Neural progenitor cell (in vitro differentiated cells): ENCODE measurements at regions not wholly inside any gene's neighbourhood (a gene's known extent, or its start where the extent isn't known, plus 50 kb on each side); places are given as distances from the start of the nearest gene placed in this dataset.

Experiments
- DNase-seq: peaks from one replicate; pipeline ENCODE4 v3.0.0-alpha.2; 2016; ENCODE audit warnings: low spot score
- H2AFZ ChIP-seq: fragments of 200-600 bp; sonication (generic); replicated peaks from 2 replicates; pipeline ENCODE4 v1.6.1; 2016; ENCODE audit warnings: antibody characterized with exemption
- H3F3A ChIP-seq: fragments of 200-600 bp; sonication (generic); 2 replicates; pipeline ENCODE4 v1.6.1; 2016; ENCODE audit warnings: antibody characterized with exemption, low read depth
- H3K27ac ChIP-seq: fragments of 200-600 bp; sonication (generic); 2 replicates; pipeline ENCODE4 v1.5.1; 2016; ENCODE audit warnings: mild to moderate bottlenecking
- H3K27me3 ChIP-seq: fragments of 200-600 bp; sonication (generic); 2 replicates; pipeline ENCODE4 v1.6.1; 2016; ENCODE audit warnings: mild to moderate bottlenecking, moderate library complexity
- H3K36me3 ChIP-seq: fragments of 200-600 bp; sonication (generic); 2 replicates; pipeline ENCODE4 v1.5.1; 2016
- H3K4me1 ChIP-seq: fragments of 200-600 bp; sonication (generic); 2 replicates; pipeline ENCODE4 v1.6.1; 2016; ENCODE audit warnings: mixed run types
- H3K4me2 ChIP-seq: fragments of 200-600 bp; sonication (generic); 2 replicates; pipeline ENCODE4 v1.6.1; 2016
- H3K4me3 ChIP-seq: fragments of 200-600 bp; sonication (generic); 2 replicates; pipeline ENCODE4 v1.5.1; 2016
- H3K79me2 ChIP-seq: fragments of 200-600 bp; sonication (generic); 2 replicates; pipeline ENCODE4 v1.6.1; 2016; ENCODE audit warnings: low read depth
- H3K9ac ChIP-seq: fragments of 200-600 bp; sonication (generic); 2 replicates; pipeline ENCODE4 v1.6.1; 2016
- H3K9me3 ChIP-seq: fragments of 200-600 bp; sonication (generic); 2 replicates; pipeline ENCODE4 v1.5.1; 2016; ENCODE audit warnings: low read depth
- H4K20me1 ChIP-seq: fragments of 200-600 bp; sonication (generic); 2 replicates; pipeline ENCODE4 v1.6.1; 2016; ENCODE audit warnings: low read depth
- H3K27ac Mint-ChIP-seq: 3 replicates; pipeline ENCODE4 v1.8.0; 2021; ENCODE audit warnings: mixed read lengths
- H3K27me3 Mint-ChIP-seq: 2 replicates; pipeline ENCODE4 v1.8.0; 2022; ENCODE audit warnings: low read depth, mild to moderate bottlenecking, inconsistent platforms, moderate library complexity, mixed read lengths; ENCODE audit not compliant: insufficient read depth
- H3K36me3 Mint-ChIP-seq: 3 replicates; pipeline ENCODE4 v1.8.0; 2021; ENCODE audit warnings: mixed read lengths
- H3K4me1 Mint-ChIP-seq: 3 replicates; pipeline ENCODE4 v1.8.0; 2021; ENCODE audit warnings: mixed read lengths
- H3K4me3 Mint-ChIP-seq: 3 replicates; pipeline ENCODE4 v1.8.0; 2021; ENCODE audit warnings: mild to moderate bottlenecking, moderate library complexity, mixed read lengths
- H3K9me3 Mint-ChIP-seq: 3 replicates; pipeline ENCODE4 v1.8.0; 2020; ENCODE audit warnings: mixed read lengths
- CTCF ChIP-seq: fragments of 200-600 bp; sonication (generic); IDR thresholded peaks from 2 replicates; pipeline ENCODE4 v1.5.1; 2017; ENCODE audit warnings: antibody characterized with exemption, mild to moderate bottlenecking
- EZH2 ChIP-seq: fragments of 200-600 bp; sonication (generic); IDR thresholded peaks from 2 replicates; pipeline ENCODE4 v1.6.1; 2017; ENCODE audit warnings: antibody characterized with exemption, mild to moderate bottlenecking, moderate library complexity
- EZH2phosphoT487 ChIP-seq: fragments of 200-600 bp; sonication (generic); IDR thresholded peaks from 2 replicates; pipeline ENCODE4 v1.6.1; 2017; ENCODE audit warnings: antibody characterized with exemption

GRCh38 chr4:178414042-178414441, 971.8 kb upstream of the AGA start:
- no peak overlapping the region for H3K4me3 ChIP-seq
- no peak overlapping the region for H3K27ac ChIP-seq
- H3F3A ChIP-seq: no peaks in the 10 kb centered on the region
- Mint-ChIP-seq H3K4me1 (no peaks in the 10 kb centered on the region), H3K27me3 (no peaks in the 10 kb centered on the region), H3K9me3 (no peaks in the 10 kb centered on the region), H3K4me3 (no peak overlapping the region), H3K27ac (no peak overlapping the region), H3K36me3 (no peaks in the 10 kb centered on the region)
- H3K27me3 ChIP-seq: no peaks in the 10 kb centered on the region
- no peak for TF ChIP-seq CTCF
- TF ChIP-seq EZH2phosphoT487: no peak
- TF ChIP-seq EZH2: no peak
- no peaks in the 10 kb centered on the region for H3K79me2 ChIP-seq
- no peaks in the 10 kb centered on the region for H3K36me3 ChIP-seq
- no peaks in the 10 kb centered on the region for H3K9me3 ChIP-seq
- H3K9ac ChIP-seq: no peak overlapping the region
- H2AFZ ChIP-seq: no peak overlapping the region
- DNase-seq: no peak
- no peak overlapping the region for H3K4me2 ChIP-seq
- H3K4me1 ChIP-seq: no peaks in the 10 kb centered on the region
- H4K20me1 ChIP-seq: no peaks in the 10 kb centered on the region

- H4K20me1 ChIP-seq: no peaks in the 10 kb centered on the region
- no peak overlapping the region for H3K27ac ChIP-seq
- no peaks in the 10 kb centered on the region for H3K4me1 ChIP-seq
- no peaks in the 10 kb centered on the region for H3K36me3 Mint-ChIP-seq
- no peaks in the 10 kb centered on the region for H3K4me1 Mint-ChIP-seq
- no peaks in the 10 kb centered on the region for H3K9me3 ChIP-seq
- no peaks in the 10 kb centered on the region for H3K79me2 ChIP-seq
- no peaks in the 10 kb centered on the region for H3K27me3 ChIP-seq
- no peaks in the 10 kb centered on the region for H3K27me3 Mint-ChIP-seq
- no peak overlapping the region for H2AFZ ChIP-seq
- no peak overlapping the region for H3K27ac Mint-ChIP-seq
- no peaks in the 10 kb centered on the region for H3K36me3 ChIP-seq
- H3K4me2 ChIP-seq: no peak overlapping the region
- no peaks in the 10 kb centered on the region for H3F3A ChIP-seq
- no peak for DNase-seq
- no peak overlapping the region for H3K4me3 Mint-ChIP-seq
- H3K9ac ChIP-seq: no peak overlapping the region
- no peaks in the 10 kb centered on the region for H3K9me3 Mint-ChIP-seq
- no peak for TF ChIP-seq EZH2
- no peak overlapping the region for H3K4me3 ChIP-seq
Measured at GRCh38 chr4:178414881-178415446, 972.7 kb upstream of the AGA start.

- DNase-seq: no peak
- no peak overlapping the region for H3K4me3 Mint-ChIP-seq
- Histone ChIP-seq H3K4me2 (no peak overlapping the region), H3K9me3 (no peaks in the 10 kb centered on the region), H3K9ac (no peak overlapping the region), H3K79me2 (no peaks in the 10 kb centered on the region), H3F3A (no peaks in the 10 kb centered on the region), H3K36me3 (no peaks in the 10 kb centered on the region), H3K27ac (no peak overlapping the region), H3K27me3 (no peaks in the 10 kb centered on the region), H4K20me1 (no peaks in the 10 kb centered on the region), H3K4me1 (no peaks in the 10 kb centered on the region), H2AFZ (no peak overlapping the region), H3K4me3 (no peak overlapping the region)
- H3K27ac Mint-ChIP-seq: no peak overlapping the region
- H3K27me3 Mint-ChIP-seq: no peaks in the 10 kb centered on the region
- no peaks in the 10 kb centered on the region for H3K9me3 Mint-ChIP-seq
- TF ChIP-seq EZH2phosphoT487: no peak
- no peak for TF ChIP-seq CTCF
- no peak for TF ChIP-seq EZH2
- H3K4me1 Mint-ChIP-seq: no peaks in the 10 kb centered on the region
- H3K36me3 Mint-ChIP-seq: no peaks in the 10 kb centered on the region
Measured at GRCh38 chr4:178415925-178416324, 973.7 kb upstream of the AGA start.

GRCh38 chr4:178423366-178423765, 981.1 kb upstream of the AGA start:
- Histone ChIP-seq H3K27me3 (no peaks in the 10 kb centered on the region), H3F3A (no peaks in the 10 kb centered on the region), H2AFZ (no peak overlapping the region), H3K36me3 (no peaks in the 10 kb centered on the region), H3K27ac (no peak overlapping the region), H3K4me2 (no peak overlapping the region), H4K20me1 (no peaks in the 10 kb centered on the region), H3K4me3 (no peak overlapping the region), H3K79me2 (no peaks in the 10 kb centered on the region), H3K4me1 (no peaks in the 10 kb centered on the region), H3K9ac (no peak overlapping the region), H3K9me3 (no peaks in the 10 kb centered on the region)
- TF ChIP-seq CTCF (no peak), EZH2phosphoT487 (no peak), EZH2 (no peak)
- DNase-seq: no peak
- Mint-ChIP-seq H3K4me1 (no peaks in the 10 kb centered on the region), H3K36me3 (no peaks in the 10 kb centered on the region), H3K27ac (no peak overlapping the region), H3K9me3 (no peaks in the 10 kb centered on the region), H3K27me3 (no peaks in the 10 kb centered on the region), H3K4me3 (no peak overlapping the region)
